ENCODE measurements at regions not wholly inside any gene's neighbourhood (a gene's known extent, or its start where the extent isn't known, plus 50 kb on each side); places are given as distances from the start of the nearest gene placed in this dataset.

- Histone ChIP-seq H3K4me3 (ENCODE audit: low read length in 3 of 3) (no peak overlapping the region), H3K9ac (ENCODE audit: low read length in 3 of 3) (no peak overlapping the region), H3K36me3 (ENCODE audit: control insufficient read depth in 2 of 3, insufficient read depth in 3 of 3, low read length in 3 of 3) (no peaks in the 10 kb centered on the region), H3K27ac (ENCODE audit: low read depth in 2 of 2, low read length in 2 of 2) (no peak overlapping the region), H3K27me3 (ENCODE audit: control insufficient read depth, insufficient read depth, low read length) (no peaks in the 10 kb centered on the region), H3K4me1 (ENCODE audit: control insufficient read depth in 2 of 3, insufficient read depth in 2 of 3, low read depth in 1 of 3, low read length in 3 of 3) (no peaks in the 10 kb centered on the region), H3K9me3 (ENCODE audit: control insufficient read depth in 2 of 3, insufficient read depth in 1 of 3, low read length in 3 of 3) (no peaks in the 10 kb centered on the region)
- TF ChIP-seq, protein P1, sequence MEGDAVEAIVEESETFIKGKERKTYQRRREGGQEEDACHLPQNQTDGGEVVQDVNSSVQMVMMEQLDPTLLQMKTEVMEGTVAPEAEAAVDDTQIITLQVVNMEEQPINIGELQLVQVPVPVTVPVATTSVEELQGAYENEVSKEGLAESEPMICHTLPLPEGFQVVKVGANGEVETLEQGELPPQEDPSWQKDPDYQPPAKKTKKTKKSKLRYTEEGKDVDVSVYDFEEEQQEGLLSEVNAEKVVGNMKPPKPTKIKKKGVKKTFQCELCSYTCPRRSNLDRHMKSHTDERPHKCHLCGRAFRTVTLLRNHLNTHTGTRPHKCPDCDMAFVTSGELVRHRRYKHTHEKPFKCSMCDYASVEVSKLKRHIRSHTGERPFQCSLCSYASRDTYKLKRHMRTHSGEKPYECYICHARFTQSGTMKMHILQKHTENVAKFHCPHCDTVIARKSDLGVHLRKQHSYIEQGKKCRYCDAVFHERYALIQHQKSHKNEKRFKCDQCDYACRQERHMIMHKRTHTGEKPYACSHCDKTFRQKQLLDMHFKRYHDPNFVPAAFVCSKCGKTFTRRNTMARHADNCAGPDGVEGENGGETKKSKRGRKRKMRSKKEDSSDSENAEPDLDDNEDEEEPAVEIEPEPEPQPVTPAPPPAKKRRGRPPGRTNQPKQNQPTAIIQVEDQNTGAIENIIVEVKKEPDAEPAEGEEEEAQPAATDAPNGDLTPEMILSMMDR (IDR thresholded peaks at IDR 0.05; ENCODE audit: borderline replicate concordance, extremely low read depth, insufficient read depth) = no peak
- no peak for DNase-seq
- intact Hi-C loops (cut with DNase I) = no loop called here
- FAIRE-seq = no peak
These were observed 87.1 kb upstream of the INPP4B start for GRCh38 chr4:142933207-142933606.

GRCh38 chr4:142940425-142941330, 94.6 kb upstream of the INPP4B start:
- TF ChIP-seq, protein P1 (IDR thresholded peaks at IDR 0.05; ENCODE audit: borderline replicate concordance, extremely low read depth, insufficient read depth) = no peak
- Histone ChIP-seq H3K4me1 (ENCODE audit: control insufficient read depth in 2 of 3, insufficient read depth in 2 of 3, low read depth in 1 of 3, low read length in 3 of 3) (no peaks in the 10 kb centered on the region), H3K36me3 (ENCODE audit: control insufficient read depth in 2 of 3, insufficient read depth in 3 of 3, low read length in 3 of 3) (no peaks in the 10 kb centered on the region), H3K9ac (ENCODE audit: low read length in 3 of 3) (no peak overlapping the region), H3K9me3 (ENCODE audit: control insufficient read depth in 2 of 3, insufficient read depth in 1 of 3, low read length in 3 of 3) (no peaks in the 10 kb centered on the region), H3K27ac (ENCODE audit: low read depth in 2 of 2, low read length in 2 of 2) (no peak overlapping the region), H3K4me3 (ENCODE audit: low read length in 3 of 3) (no peak overlapping the region), H3K27me3 (ENCODE audit: control insufficient read depth, insufficient read depth, low read length) (no peaks in the 10 kb centered on the region)
- intact Hi-C loops (cut with DNase I) = no loop called here
- FAIRE-seq (no peak), DNase-seq (peak in 4 of 5 donors; percentile 32 to 68 (median 47))

DNA sequence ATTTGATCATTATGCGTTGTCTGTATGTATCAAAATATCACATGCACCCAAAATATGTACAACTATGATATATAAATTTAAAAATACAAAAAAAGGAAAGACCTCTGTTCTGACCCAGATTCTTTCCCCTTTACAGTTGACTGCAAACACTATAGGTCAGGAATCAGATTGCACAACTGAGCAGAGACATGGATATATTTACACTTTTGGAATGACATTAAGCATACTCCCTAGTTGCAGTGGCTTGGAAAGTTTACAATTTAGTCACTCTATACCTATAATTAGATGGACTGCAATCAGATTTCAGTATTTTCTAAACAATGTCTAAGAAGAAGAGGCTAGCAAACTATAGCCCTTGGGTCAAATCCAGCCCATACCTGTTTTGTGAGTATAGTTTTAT, 98.5 kb upstream of the INPP4B start:
- H3K36me3 ChIP-seq (ENCODE audit: control insufficient read depth in 2 of 3, insufficient read depth in 3 of 3, low read length in 3 of 3) = no peaks in the 10 kb centered on the region
- no peak overlapping the region for H3K9ac ChIP-seq (ENCODE audit: low read length in 3 of 3)
- FAIRE-seq = no peak

More for the DNA sequence above, 98.5 kb upstream of the INPP4B start:
- Histone ChIP-seq H3K27me3 (ENCODE audit: control insufficient read depth, insufficient read depth, low read length) (no peaks in the 10 kb centered on the region), H3K9me3 (ENCODE audit: control insufficient read depth in 2 of 3, insufficient read depth in 1 of 3, low read length in 3 of 3) (peaks cover 0 to 5% (median 0%) of the 10 kb centered on the region in 3 donors), H3K4me3 (ENCODE audit: low read length in 3 of 3) (no peak overlapping the region), H3K4me1 (ENCODE audit: control insufficient read depth in 2 of 3, insufficient read depth in 2 of 3, low read depth in 1 of 3, low read length in 3 of 3) (no peaks in the 10 kb centered on the region), H3K27ac (ENCODE audit: low read depth in 2 of 2, low read length in 2 of 2) (no peak overlapping the region)
- DNase-seq = no peak
- TF ChIP-seq, protein P1 (IDR thresholded peaks at IDR 0.05; ENCODE audit: borderline replicate concordance, extremely low read depth, insufficient read depth) = no peak
- intact Hi-C loops (cut with DNase I) = no loop called here

Measured in kidney (tissue), 13 donors.